CD14-positive monocyte (primary cell): ENCODE measurements at regions not wholly inside any gene's neighbourhood (a gene's known extent, or its start where the extent isn't known, plus 50 kb on each side); places are given as distances from the start of the nearest gene placed in this dataset.

Experiments
- DNase-seq, 3 donors: peaks; one replicate each; pipeline ENCODE4 v3.0.0-alpha.2; 2011 to 2022
- H2AFZ ChIP-seq: 2 replicates; pipeline ENCODE4 v1.6.0; 2012; ENCODE audit warnings: mild to moderate bottlenecking, low read depth, low read length, inconsistent platforms; ENCODE audit not compliant: insufficient read depth, poor library complexity, severe bottlenecking
- H3K27ac ChIP-seq, 2 donors: 1 replicate in 1 of 2; 2 replicates in 1 of 2; pipeline ENCODE4 v1.5.1; 2012 to 2013; ENCODE audit warnings: low read length in 2 of 2, control low read depth in 1 of 2, inconsistent platforms in 1 of 2, low read depth in 1 of 2, mild to moderate bottlenecking in 1 of 2
- H3K27me3 ChIP-seq, 2 donors: one replicate each; pipeline versions ENCODE4 v1.6.0 to v1.6.1; 2011 to 2013; ENCODE audit warnings: low read length in 2 of 2; ENCODE audit not compliant: control insufficient read depth in 2 of 2, insufficient read depth in 2 of 2
- H3K36me3 ChIP-seq, 2 donors: replicated peaks in 1 of 2; 1 replicate in 1 of 2; 2 replicates in 1 of 2; pipeline versions ENCODE4 v1.5.1 to v1.6.1; 2012 to 2013; ENCODE audit warnings: low read length in 2 of 2, control low read depth in 1 of 2, inconsistent platforms in 1 of 2, mild to moderate bottlenecking in 1 of 2; ENCODE audit not compliant: insufficient read depth in 2 of 2, control insufficient read depth in 1 of 2
- H3K4me1 ChIP-seq, 2 donors: 1 replicate in 1 of 2; 2 replicates in 1 of 2; pipeline versions ENCODE4 v1.5.1 to v1.6.1; 2012 to 2013; ENCODE audit warnings: low read length in 2 of 2, control low read depth in 1 of 2, inconsistent platforms in 1 of 2, mild to moderate bottlenecking in 1 of 2, moderate library complexity in 1 of 2; ENCODE audit not compliant: insufficient read depth in 2 of 2, control insufficient read depth in 1 of 2
- H3K4me2 ChIP-seq: replicated peaks from 2 replicates; pipeline ENCODE3; 2012; ENCODE audit warnings: low read length, moderate library complexity, mild to moderate bottlenecking; ENCODE audit not compliant: poor library complexity, severe bottlenecking; ENCODE audit errors: extremely low read depth
- H3K4me3 ChIP-seq, 3 experiments: fragments of 200-600 bp in 1 of 3; sonication (generic) in 1 of 3; replicated peaks in 1 of 3; 1 replicate in 2 of 3; 2 replicates in 1 of 3; pipeline ENCODE4 v1.5.1; 2011 to 2013; ENCODE audit warnings: low read length in 3 of 3, mild to moderate bottlenecking in 3 of 3, control low read depth in 2 of 3, low read depth in 2 of 3, inconsistent platforms in 1 of 3, moderate library complexity in 1 of 3
- H3K79me2 ChIP-seq: 2 replicates; pipeline ENCODE4 v1.6.0; 2012; ENCODE audit warnings: mild to moderate bottlenecking, control low read depth, inconsistent platforms, low read length, moderate library complexity; ENCODE audit not compliant: insufficient read depth
- H3K9ac ChIP-seq: 2 replicates; pipeline ENCODE4 v1.6.0; 2017; ENCODE audit warnings: low read length, mild to moderate bottlenecking; ENCODE audit not compliant: insufficient read depth, poor library complexity, severe bottlenecking
- H3K9me3 ChIP-seq, 2 donors: replicated peaks in 1 of 2; 1 replicate in 1 of 2; 2 replicates in 1 of 2; pipeline versions ENCODE4 v1.5.1 to v1.6.1; 2012 to 2013; ENCODE audit warnings: low read length in 2 of 2, control low read depth in 1 of 2; ENCODE audit not compliant: control insufficient read depth in 1 of 2, insufficient read depth in 1 of 2
- H4K20me1 ChIP-seq: 2 replicates; pipeline ENCODE4 v1.6.0; 2012; ENCODE audit warnings: mild to moderate bottlenecking, low read length, control low read depth, moderate library complexity; ENCODE audit not compliant: insufficient read depth
- H3K27ac Mint-ChIP-seq, 7 donors: one replicate each; pipeline ENCODE4 v1.8.0; 2020; ENCODE audit warnings: mild to moderate bottlenecking in 7 of 7, mixed read lengths in 7 of 7, moderate library complexity in 6 of 7, inconsistent platforms in 2 of 7
- H3K27me3 Mint-ChIP-seq, 3 donors: one replicate each; pipeline ENCODE4 v1.8.0; 2021 to 2022; ENCODE audit warnings: low read depth in 3 of 3, mild to moderate bottlenecking in 3 of 3, mixed read lengths in 3 of 3, moderate library complexity in 3 of 3, inconsistent platforms in 1 of 3
- H3K36me3 Mint-ChIP-seq, 2 donors: one replicate each; pipeline ENCODE4 v1.8.0; 2020; ENCODE audit warnings: mixed read lengths in 2 of 2, inconsistent platforms in 1 of 2, mild to moderate bottlenecking in 1 of 2
- H3K4me1 Mint-ChIP-seq: one replicate; pipeline ENCODE4 v1.8.0; 2020; ENCODE audit warnings: mild to moderate bottlenecking, mixed read lengths
- H3K4me3 Mint-ChIP-seq, 2 donors: one replicate each; pipeline ENCODE4 v1.8.0; 2020; ENCODE audit warnings: mild to moderate bottlenecking in 2 of 2, mixed read lengths in 2 of 2, moderate library complexity in 1 of 2
- H3K9me3 Mint-ChIP-seq, 7 donors: one replicate each; pipeline ENCODE4 v1.8.0; 2020 to 2022; ENCODE audit warnings: mixed read lengths in 7 of 7, mild to moderate bottlenecking in 6 of 7, moderate library complexity in 6 of 7, inconsistent platforms in 2 of 7
- WGBS: methylation state at CpG from one replicate; pipeline ENCODE4 v1.1.5; 2013; ENCODE audit warnings: missing lambda C conversion rate; ENCODE audit not compliant: insufficient coverage; 5-methylcytosine and 5-hydroxymethylcytosine counted together
- intact Hi-C, 2 donors: fragments of 100-400 bp; cut with micrococcal nuclease; formaldehyde crosslinking; loops; one replicate each; pipeline versions ENCODE4 v1.15.0 to v1.15.1; 2023
- TF ChIP-seq, protein P1 (sequence below): fragments of 200-600 bp; IDR thresholded peaks from one replicate; pipeline ENCODE4 v1.8.0; 2022; ENCODE audit warnings: antibody characterized with exemption, mild to moderate bottlenecking

DNA sequence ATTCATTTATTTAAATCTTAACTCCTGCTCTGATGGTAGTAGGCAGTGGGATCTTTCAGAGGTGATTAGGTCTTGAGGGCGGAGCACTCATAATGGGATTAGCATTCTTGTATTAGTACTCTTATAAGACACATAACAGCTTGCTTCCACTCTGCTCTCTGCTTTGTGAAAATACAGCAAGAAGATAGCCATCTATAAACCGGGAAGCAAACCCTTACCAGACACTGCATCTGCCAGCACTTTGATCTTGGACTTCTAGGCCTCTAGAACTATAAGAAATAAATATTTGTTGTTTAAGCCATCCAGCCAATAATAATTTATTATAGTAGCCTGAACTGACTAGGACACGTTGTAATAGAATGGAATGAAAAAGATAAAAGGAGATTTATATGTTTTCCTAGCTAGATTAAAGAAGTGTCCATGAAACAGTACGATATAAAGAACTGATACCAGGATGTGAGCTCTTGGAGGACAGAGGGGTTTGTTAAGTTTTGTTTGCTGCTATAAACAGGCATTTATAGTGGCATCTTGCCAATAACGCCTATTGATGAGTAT is 869.9 kb downstream of the MRPL39 start:
- Histone ChIP-seq H3K4me2 (no peak overlapping the region), H3K36me3 (no peaks in the 10 kb centered on the region), H3K79me2 (no peaks in the 10 kb centered on the region), H3K9me3 (peaks cover 0 to 2% of the 10 kb centered on the region in 2 donors), H3K4me1 (no peaks in the 10 kb centered on the region), H3K27ac (no peak overlapping the region), H4K20me1 (no peaks in the 10 kb centered on the region), H2AFZ (no peak overlapping the region), H3K9ac (no peak overlapping the region), H3K27me3 (no peaks in the 10 kb centered on the region), H3K4me3 (no peak overlapping the region)
- intact Hi-C loops = no loop called here
- Mint-ChIP-seq H3K27me3 (no peaks in the 10 kb centered on the region), H3K9me3 (peaks cover 0 to 4% (median 0%) of the 10 kb centered on the region in 7 donors), H3K4me1 (no peaks in the 10 kb centered on the region), H3K36me3 (no peaks in the 10 kb centered on the region), H3K27ac (no peak overlapping the region), H3K4me3 (no peak overlapping the region)
- TF ChIP-seq, protein P1, sequence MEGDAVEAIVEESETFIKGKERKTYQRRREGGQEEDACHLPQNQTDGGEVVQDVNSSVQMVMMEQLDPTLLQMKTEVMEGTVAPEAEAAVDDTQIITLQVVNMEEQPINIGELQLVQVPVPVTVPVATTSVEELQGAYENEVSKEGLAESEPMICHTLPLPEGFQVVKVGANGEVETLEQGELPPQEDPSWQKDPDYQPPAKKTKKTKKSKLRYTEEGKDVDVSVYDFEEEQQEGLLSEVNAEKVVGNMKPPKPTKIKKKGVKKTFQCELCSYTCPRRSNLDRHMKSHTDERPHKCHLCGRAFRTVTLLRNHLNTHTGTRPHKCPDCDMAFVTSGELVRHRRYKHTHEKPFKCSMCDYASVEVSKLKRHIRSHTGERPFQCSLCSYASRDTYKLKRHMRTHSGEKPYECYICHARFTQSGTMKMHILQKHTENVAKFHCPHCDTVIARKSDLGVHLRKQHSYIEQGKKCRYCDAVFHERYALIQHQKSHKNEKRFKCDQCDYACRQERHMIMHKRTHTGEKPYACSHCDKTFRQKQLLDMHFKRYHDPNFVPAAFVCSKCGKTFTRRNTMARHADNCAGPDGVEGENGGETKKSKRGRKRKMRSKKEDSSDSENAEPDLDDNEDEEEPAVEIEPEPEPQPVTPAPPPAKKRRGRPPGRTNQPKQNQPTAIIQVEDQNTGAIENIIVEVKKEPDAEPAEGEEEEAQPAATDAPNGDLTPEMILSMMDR = no peak
- WGBS = 80% methylated on average over 1 of the region's 5 CpGs
- DNase-seq = no peak

DNA sequence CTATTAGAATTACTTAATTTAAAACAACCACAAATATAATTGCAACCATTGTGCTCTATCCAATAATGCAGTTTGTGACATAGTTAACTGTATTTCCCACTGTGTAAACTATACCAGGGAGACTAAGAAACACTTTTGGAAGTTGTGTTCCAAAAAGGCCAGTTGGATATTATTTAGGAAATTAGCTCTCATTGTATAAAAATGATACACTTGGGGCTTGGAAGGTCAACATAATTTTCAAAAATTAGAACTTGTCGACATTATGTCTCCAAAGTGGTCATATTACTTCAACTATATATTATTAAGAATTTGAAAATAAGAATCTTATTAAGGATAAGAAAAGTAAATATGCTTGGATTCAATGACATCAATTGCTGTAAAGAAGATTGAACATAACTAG is 876.6 kb downstream of the MRPL39 start:
- Histone ChIP-seq H3K4me3 (no peak overlapping the region), H3K79me2 (no peaks in the 10 kb centered on the region), H4K20me1 (no peaks in the 10 kb centered on the region), H3K9me3 (peaks cover 0 to 2% of the 10 kb centered on the region in 2 donors), H3K4me2 (no peak overlapping the region), H3K9ac (no peak overlapping the region), H3K27ac (no peak overlapping the region), H3K4me1 (no peaks in the 10 kb centered on the region), H2AFZ (no peak overlapping the region), H3K36me3 (no peaks in the 10 kb centered on the region), H3K27me3 (no peaks in the 10 kb centered on the region)
- DNase-seq = no peak
- H3K36me3 Mint-ChIP-seq = no peaks in the 10 kb centered on the region
- H3K4me3 Mint-ChIP-seq = no peak overlapping the region
- TF ChIP-seq, protein P1 = no peak
- H3K4me1 Mint-ChIP-seq = no peaks in the 10 kb centered on the region
- peaks cover 0 to under 1% (median 0%) of the 10 kb centered on the region in 7 donors for H3K9me3 Mint-ChIP-seq
- intact Hi-C loops = no loop called here
- no peaks in the 10 kb centered on the region for H3K27me3 Mint-ChIP-seq
- WGBS = no CpG with 5 or more reads among the region's 1 CpG
- H3K27ac Mint-ChIP-seq = no peak overlapping the region
